DOHH2 (cell line): ENCODE measurements at regions not wholly inside any gene's neighbourhood (a gene's known extent, or its start where the extent isn't known, plus 50 kb on each side); places are given as distances from the start of the nearest gene placed in this dataset.

ENCODE experiments used
- H3F3A ChIP-seq: fragments of 200-600 bp; sonication (generic), shearing (Covaris generic); 2 replicates; pipeline ENCODE4 v1.6.0; 2016; ENCODE audit warnings: antibody characterized with exemption, mild to moderate bottlenecking; ENCODE audit not compliant: control insufficient read depth, insufficient read depth
- H3K27ac ChIP-seq: fragments of 200-600 bp; sonication (generic); 2 replicates; pipeline ENCODE4 v1.5.1; 2014; ENCODE audit warnings: low read depth, mild to moderate bottlenecking, low read length, moderate library complexity
- H3K27me3 ChIP-seq: fragments of 200-600 bp; sonication (generic); 2 replicates; pipeline ENCODE4 v1.6.1; 2014; ENCODE audit warnings: mild to moderate bottlenecking, low read length, mixed read lengths; ENCODE audit not compliant: control insufficient read depth
- H3K36me3 ChIP-seq: fragments of 200-600 bp; sonication (generic); 2 replicates; pipeline ENCODE4 v1.6.1; 2014; ENCODE audit warnings: mild to moderate bottlenecking, low read length, moderate library complexity, mixed read lengths; ENCODE audit not compliant: control insufficient read depth
- H3K4me1 ChIP-seq: fragments of 200-600 bp; sonication (generic); 2 replicates; pipeline ENCODE4 v1.6.1; 2014; ENCODE audit warnings: mild to moderate bottlenecking, low read length, mixed read lengths; ENCODE audit not compliant: control insufficient read depth
- H3K4me2 ChIP-seq: fragments of 200-600 bp; sonication (generic); 2 replicates; pipeline ENCODE4 v1.6.0; 2014; ENCODE audit warnings: mild to moderate bottlenecking, low read length, moderate library complexity
- H3K4me3 ChIP-seq: fragments of 200-600 bp; sonication (generic); 2 replicates; pipeline ENCODE4 v1.5.1; 2014; ENCODE audit warnings: mild to moderate bottlenecking, low read length, mixed read lengths
- H3K79me2 ChIP-seq: fragments of 200-600 bp; sonication (generic); 2 replicates; pipeline ENCODE4 v1.6.1; 2014; ENCODE audit warnings: mild to moderate bottlenecking, low read length, mixed read lengths; ENCODE audit not compliant: control insufficient read depth
- H3K9me2 ChIP-seq: fragments of 200-600 bp; sonication (generic); replicated peaks from 2 replicates; pipeline ENCODE4 v1.6.1; 2014; ENCODE audit warnings: mild to moderate bottlenecking, low read length, mixed read lengths; ENCODE audit not compliant: control insufficient read depth
- H3K9me3 ChIP-seq: fragments of 200-600 bp; sonication (generic); 2 replicates; pipeline ENCODE4 v1.6.1; 2014; ENCODE audit warnings: antibody characterized with exemption, low read length, mixed read lengths; ENCODE audit not compliant: control insufficient read depth, insufficient read depth
- H4K20me1 ChIP-seq: fragments of 200-600 bp; sonication (generic); 2 replicates; pipeline ENCODE4 v1.6.0; 2014; ENCODE audit warnings: low read depth, mild to moderate bottlenecking, antibody characterized with exemption, low read length, moderate library complexity; ENCODE audit not compliant: control insufficient read depth, insufficient read depth
- EZH2phosphoT487 ChIP-seq: fragments of 200-600 bp; sonication (generic); IDR thresholded peaks from 2 replicates; pipeline ENCODE4 v1.6.1; 2017; ENCODE audit warnings: borderline replicate concordance, mild to moderate bottlenecking, antibody characterized with exemption, low read length, moderate library complexity, mixed read lengths
- TF ChIP-seq, protein P1 (sequence below): fragments of 200-600 bp; sonication (generic); IDR thresholded peaks from one replicate; pipeline ENCODE4 v1.5.1; 2014; ENCODE audit warnings: antibody characterized with exemption, mild to moderate bottlenecking, low read depth, low read length; ENCODE audit not compliant: poor library complexity, severe bottlenecking

GRCh38 chr11:33411751-33412150 lies 154.6 kb downstream of the HIPK3 start:
- peaks cover 91% of the 10 kb centered on the region for H3K79me2 ChIP-seq
- TF ChIP-seq, protein P1, sequence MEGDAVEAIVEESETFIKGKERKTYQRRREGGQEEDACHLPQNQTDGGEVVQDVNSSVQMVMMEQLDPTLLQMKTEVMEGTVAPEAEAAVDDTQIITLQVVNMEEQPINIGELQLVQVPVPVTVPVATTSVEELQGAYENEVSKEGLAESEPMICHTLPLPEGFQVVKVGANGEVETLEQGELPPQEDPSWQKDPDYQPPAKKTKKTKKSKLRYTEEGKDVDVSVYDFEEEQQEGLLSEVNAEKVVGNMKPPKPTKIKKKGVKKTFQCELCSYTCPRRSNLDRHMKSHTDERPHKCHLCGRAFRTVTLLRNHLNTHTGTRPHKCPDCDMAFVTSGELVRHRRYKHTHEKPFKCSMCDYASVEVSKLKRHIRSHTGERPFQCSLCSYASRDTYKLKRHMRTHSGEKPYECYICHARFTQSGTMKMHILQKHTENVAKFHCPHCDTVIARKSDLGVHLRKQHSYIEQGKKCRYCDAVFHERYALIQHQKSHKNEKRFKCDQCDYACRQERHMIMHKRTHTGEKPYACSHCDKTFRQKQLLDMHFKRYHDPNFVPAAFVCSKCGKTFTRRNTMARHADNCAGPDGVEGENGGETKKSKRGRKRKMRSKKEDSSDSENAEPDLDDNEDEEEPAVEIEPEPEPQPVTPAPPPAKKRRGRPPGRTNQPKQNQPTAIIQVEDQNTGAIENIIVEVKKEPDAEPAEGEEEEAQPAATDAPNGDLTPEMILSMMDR: no peak
- no peak for TF ChIP-seq EZH2phosphoT487

DNA sequence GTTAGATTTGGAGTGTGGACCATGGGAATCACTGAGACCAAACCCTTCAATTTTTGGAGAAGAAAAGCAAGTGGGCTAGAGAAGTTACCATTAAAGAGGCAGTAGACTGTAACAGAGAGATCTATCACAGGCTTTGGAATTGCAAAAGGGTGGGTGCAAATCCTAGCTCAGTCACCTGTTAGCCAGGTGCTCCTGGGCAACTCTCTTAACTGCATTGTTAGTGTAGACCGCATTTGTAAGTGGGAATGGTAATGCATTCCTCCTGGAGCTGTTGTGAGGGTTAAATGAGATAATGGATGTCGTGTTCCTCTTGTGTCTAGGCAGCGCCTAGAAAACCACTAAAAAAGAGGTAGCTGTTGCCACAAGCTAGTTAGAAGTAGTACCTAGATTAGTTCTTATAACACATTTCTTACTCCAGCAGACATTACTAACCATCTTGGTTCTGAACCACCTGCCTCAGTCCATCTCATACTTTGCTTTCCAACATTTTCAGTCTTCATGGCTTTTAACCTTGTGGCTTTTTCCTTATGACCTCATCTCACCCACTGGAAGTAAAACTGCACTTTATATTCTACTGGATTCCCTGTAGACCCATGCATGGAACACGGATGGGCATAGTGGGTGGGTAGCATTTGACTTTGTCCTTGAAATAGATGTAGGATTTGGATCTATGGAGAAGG lies 153.0 kb downstream of the HIPK3 start:
- Histone ChIP-seq H3K4me2 (no peak overlapping the region), H3K4me3 (no peak overlapping the region), H3F3A (no peaks in the 10 kb centered on the region), H3K79me2 (peaks cover 88% of the 10 kb centered on the region), H3K9me3 (no peaks in the 10 kb centered on the region), H4K20me1 (peaks cover 7% of the 10 kb centered on the region; the same call in 1 of the 2 replicates), H3K36me3 (no peaks in the 10 kb centered on the region), H3K4me1 (peaks cover 47% of the 10 kb centered on the region), H3K27ac (no peak overlapping the region), H3K9me2 (no peaks in the 10 kb centered on the region), H3K27me3 (no peaks in the 10 kb centered on the region)
- TF ChIP-seq, protein P1: no peak
- TF ChIP-seq EZH2phosphoT487: no peak

More at GRCh38 chr11:33411751-33412150, 154.6 kb downstream of the HIPK3 start:
- Histone ChIP-seq H3F3A (no peaks in the 10 kb centered on the region), H3K36me3 (no peaks in the 10 kb centered on the region), H3K4me2 (no peak overlapping the region), H3K4me1 (peaks cover 34% of the 10 kb centered on the region), H3K27ac (no peak overlapping the region), H3K9me3 (no peaks in the 10 kb centered on the region), H3K27me3 (no peaks in the 10 kb centered on the region), H3K9me2 (no peaks in the 10 kb centered on the region), H3K4me3 (no peak overlapping the region), H4K20me1 (peaks cover 7% of the 10 kb centered on the region; the same call in 1 of the 2 replicates)
